ENCODE measurements at regions not wholly inside any gene's neighbourhood (a gene's known extent, or its start where the extent isn't known, plus 50 kb on each side); places are given as distances from the start of the nearest gene placed in this dataset.
A peak's percentile ranks its signal among the peaks of the same experiment; 100 is the strongest.

GRCh38 chr11:69934861-69935494 is 115.8 kb upstream of the FGF3 start:
- Histone ChIP-seq H3K9me3 (ENCODE audit: control insufficient read depth, low read depth, low read length) (no peaks in the 10 kb centered on the region), H3K9ac (ENCODE audit: extremely low read depth, insufficient read length, low read length) (no peak overlapping the region), H2BK20ac (ENCODE audit: low read depth, low read length, poor library complexity, severe bottlenecking) (no peak overlapping the region), H3T11ph (ENCODE audit: low read length) (no peak overlapping the region), H3K14ac (ENCODE audit: insufficient read depth, low read length) (no peak overlapping the region), H4K8ac (replicated peaks; ENCODE audit: insufficient read length, low read depth, low read length) (no peak overlapping the region), H4K5ac (ENCODE audit: insufficient read length, low read depth, low read length) (no peak overlapping the region), H3K23me2 (ENCODE audit: insufficient read length, low read depth, low read length, poor library complexity, severe bottlenecking) (peaks cover 3% of the 10 kb centered on the region), H3K23ac (ENCODE audit: insufficient read length, low read depth, low read length) (no peak overlapping the region), H3K56ac (ENCODE audit: insufficient read length, low read depth, low read length) (no peak overlapping the region), H3K4me1 (ENCODE audit: insufficient read depth, low read length) (peaks cover 3% of the 10 kb centered on the region), H2BK12ac (ENCODE audit: insufficient read length, low read depth, low read length) (no peak overlapping the region), H2AFZ (ENCODE audit: low read length) (no peak overlapping the region), H2BK120ac (ENCODE audit: low read depth, low read length, poor library complexity, severe bottlenecking) (no peak overlapping the region), H3K18ac (ENCODE audit: insufficient read length, low read depth, low read length) (no peak overlapping the region), H3K27ac (ENCODE audit: insufficient read length, low read depth, low read length) (no peak overlapping the region), H3K79me2 (ENCODE audit: insufficient read depth, low read length) (no peaks in the 10 kb centered on the region), H3K79me1 (ENCODE audit: insufficient read depth, low read depth, low read length, poor library complexity, severe bottlenecking) (no peaks in the 10 kb centered on the region), H2BK15ac (ENCODE audit: low read depth, low read length) (no peak overlapping the region), H2BK5ac (ENCODE audit: insufficient read length, low read length) (no peak overlapping the region), H3K4me2 (ENCODE audit: insufficient read depth, insufficient read length, low read length) (no peak overlapping the region), H2AK5ac (ENCODE audit: insufficient read length, low read length) (no peak overlapping the region), H4K91ac (ENCODE audit: insufficient read length, low read depth, low read length) (no peak overlapping the region), H4K20me1 (ENCODE audit: control insufficient read depth, insufficient read depth, insufficient read length) (no peaks in the 10 kb centered on the region), H3K4ac (ENCODE audit: low read depth, low read length) (no peak overlapping the region), H3K27me3 (ENCODE audit: insufficient read depth, low read length) (no peaks in the 10 kb centered on the region)
- Mint-ChIP-seq H3K4me1 (peaks cover 24 to 37% of the 10 kb centered on the region in 2 experiments), H3K27me3 (ENCODE audit: low read depth) (peaks cover 60% of the 10 kb centered on the region), H3K36me3 (ENCODE audit: insufficient read depth in 1 of 3, low read depth in 3 of 3) (no peaks in the 10 kb centered on the region; a peak in 1 of 7 replicates), H3K4me3 (no peak overlapping the region; a peak in 1 of 5 replicates), H3K27ac (peak overlapping the region in 1 of 3 experiments; percentile 32; a peak in 1 of 7 replicates), H3K9me3 (no peaks in the 10 kb centered on the region; a peak in 2 of 5 replicates)
- peak; percentile 82 for DNase-seq
- no CpG with 5 or more reads among the region's 13 CpGs for WGBS (ENCODE audit: extremely low coverage, insufficient read length, low lambda C conversion rate)
- no peak for TF ChIP-seq CTCF (conservative IDR thresholded peaks at IDR 0.05)
